ENCODE measurements at regions not wholly inside any gene's neighbourhood (a gene's known extent, or its start where the extent isn't known, plus 50 kb on each side); places are given as distances from the start of the nearest gene placed in this dataset.

DNA sequence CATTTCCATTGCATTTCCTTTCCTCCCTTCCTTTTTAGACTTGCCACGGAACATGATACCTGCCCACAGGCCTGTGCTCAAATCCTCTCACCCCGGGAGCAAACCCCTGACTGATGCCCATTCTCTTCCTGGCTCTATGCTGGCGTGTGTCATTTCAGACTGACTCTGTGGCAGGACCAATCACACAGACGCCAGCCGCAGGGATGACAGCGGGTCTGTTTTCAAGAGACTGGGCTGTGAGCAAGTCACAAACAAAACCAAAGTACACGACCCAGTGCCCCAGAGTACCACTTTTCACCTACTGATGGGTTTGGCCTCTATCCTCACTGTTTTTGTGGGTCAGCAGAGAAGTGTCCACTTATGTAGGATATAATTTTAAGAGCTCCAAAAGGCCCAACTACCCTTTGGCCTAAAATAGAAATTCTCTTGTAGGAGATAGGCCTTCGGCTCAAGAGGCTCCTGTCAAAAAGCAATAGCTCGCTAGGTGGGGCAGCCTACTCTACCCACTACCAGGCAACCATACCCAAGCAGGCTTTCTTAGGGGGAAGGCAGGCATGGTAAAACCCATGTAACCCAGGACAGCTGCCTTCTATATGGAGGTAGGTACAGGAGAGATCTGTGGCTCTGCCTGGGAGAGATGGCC is 215.7 kb downstream of the CDC5L start:
- POLR2A ChIA-PET: no interaction called here
- Mint-ChIP-seq H3K27me3 (no peaks in the 10 kb centered on the region), H3K9me3 (no peaks in the 10 kb centered on the region), H3K4me1 (ENCODE audit: low read depth) (no peaks in the 10 kb centered on the region), H3K36me3 (no peaks in the 10 kb centered on the region), H3K27ac (no peak overlapping the region), H3K4me3 (no peak overlapping the region)
- intact Hi-C loops (cut with micrococcal nuclease): no loop called here
- DNase-seq: no peak
- CTCF ChIA-PET: interaction anchor here (1.0 kb wide), 1 partner anchor 11 kb away, joined by 3 read pairs; no protein-coding TSS in a partner anchor

DNA sequence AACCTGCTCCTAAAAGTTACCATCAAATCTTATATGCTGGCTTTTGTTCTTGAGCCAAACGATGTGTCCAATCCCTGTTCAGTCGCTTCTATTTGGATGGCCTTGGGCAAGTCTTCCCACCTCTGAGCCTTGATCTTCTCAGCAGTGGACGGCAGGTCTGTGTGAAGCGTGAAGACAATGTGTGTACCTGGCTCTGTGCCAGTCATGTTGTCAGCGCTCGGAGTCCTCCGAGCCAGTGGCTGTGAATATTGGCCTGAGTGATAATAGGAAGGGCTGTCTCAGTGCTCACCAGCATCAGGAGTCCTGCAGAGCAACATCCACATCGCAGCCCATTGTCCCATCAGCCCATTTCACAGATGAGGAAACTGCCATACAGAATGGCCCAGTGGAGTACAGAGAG is 219.0 kb downstream of the CDC5L start:
- ChIA-PET POLR2A (no interaction called here), CTCF (no interaction called here)
- no peak overlapping the region for H3K27ac Mint-ChIP-seq
- H3K36me3 Mint-ChIP-seq: no peaks in the 10 kb centered on the region
- H3K9me3 Mint-ChIP-seq: no peaks in the 10 kb centered on the region
- H3K4me1 Mint-ChIP-seq (ENCODE audit: low read depth): no peaks in the 10 kb centered on the region
- no peak overlapping the region for H3K4me3 Mint-ChIP-seq
- intact Hi-C loops (cut with micrococcal nuclease): no loop called here
- no peak for DNase-seq
- H3K27me3 Mint-ChIP-seq: no peaks in the 10 kb centered on the region

- Mint-ChIP-seq H3K4me3 (no peak overlapping the region), H3K36me3 (no peaks in the 10 kb centered on the region), H3K4me1 (ENCODE audit: low read depth) (no peaks in the 10 kb centered on the region), H3K27ac (no peak overlapping the region), H3K9me3 (no peaks in the 10 kb centered on the region), H3K27me3 (no peaks in the 10 kb centered on the region)
- intact Hi-C loops (cut with micrococcal nuclease): no loop called here
- ChIA-PET CTCF (no interaction called here), POLR2A (no interaction called here)
- DNase-seq: no peak
These were observed 219.5 kb downstream of the CDC5L start for GRCh38 chr6:44606976-44607375.

DNA sequence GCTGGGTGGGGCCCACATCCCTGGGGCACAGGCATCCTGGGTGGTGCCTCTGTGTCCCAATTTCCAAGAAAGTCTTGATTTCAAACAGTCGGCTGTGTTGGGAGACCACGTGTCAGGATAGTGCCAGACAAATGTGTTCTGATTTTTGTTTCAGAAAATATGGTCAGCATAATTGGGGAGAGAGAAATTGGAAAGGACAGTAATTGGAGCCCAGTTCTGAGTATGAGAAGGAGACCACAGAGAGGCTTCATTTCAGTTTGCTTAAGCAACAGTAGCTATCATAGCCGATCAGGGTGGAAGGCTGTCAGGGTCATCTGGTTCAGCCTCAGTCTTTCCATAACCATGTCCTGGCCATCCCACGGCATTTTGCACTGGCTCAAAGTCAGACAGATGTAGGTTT is 220.7 kb downstream of the CDC5L start:
- DNase-seq: no peak
- no peaks in the 10 kb centered on the region for H3K27me3 Mint-ChIP-seq
- POLR2A ChIA-PET: no interaction called here
- no peaks in the 10 kb centered on the region for H3K9me3 Mint-ChIP-seq
- H3K27ac Mint-ChIP-seq: no peak overlapping the region
- H3K4me1 Mint-ChIP-seq (ENCODE audit: low read depth): no peaks in the 10 kb centered on the region
- H3K36me3 Mint-ChIP-seq: no peaks in the 10 kb centered on the region
- CTCF ChIA-PET: no interaction called here
- no peak overlapping the region for H3K4me3 Mint-ChIP-seq
- intact Hi-C loops (cut with micrococcal nuclease): no loop called here

GRCh38 chr6:44609051-44609612 is 221.6 kb downstream of the CDC5L start:
- H3K27ac Mint-ChIP-seq: no peak overlapping the region
- POLR2A ChIA-PET: no interaction called here
- H3K4me1 Mint-ChIP-seq (ENCODE audit: low read depth): no peaks in the 10 kb centered on the region
- no peaks in the 10 kb centered on the region for H3K36me3 Mint-ChIP-seq
- DNase-seq: no peak
- no peaks in the 10 kb centered on the region for H3K9me3 Mint-ChIP-seq
- CTCF ChIA-PET: interaction anchor here (0.6 kb wide), 1 partner anchor 19 kb away, joined by 5 read pairs; no protein-coding TSS in a partner anchor
- no peaks in the 10 kb centered on the region for H3K27me3 Mint-ChIP-seq
- H3K4me3 Mint-ChIP-seq: no peak overlapping the region
- intact Hi-C loops (cut with micrococcal nuclease): no loop called here

DNA sequence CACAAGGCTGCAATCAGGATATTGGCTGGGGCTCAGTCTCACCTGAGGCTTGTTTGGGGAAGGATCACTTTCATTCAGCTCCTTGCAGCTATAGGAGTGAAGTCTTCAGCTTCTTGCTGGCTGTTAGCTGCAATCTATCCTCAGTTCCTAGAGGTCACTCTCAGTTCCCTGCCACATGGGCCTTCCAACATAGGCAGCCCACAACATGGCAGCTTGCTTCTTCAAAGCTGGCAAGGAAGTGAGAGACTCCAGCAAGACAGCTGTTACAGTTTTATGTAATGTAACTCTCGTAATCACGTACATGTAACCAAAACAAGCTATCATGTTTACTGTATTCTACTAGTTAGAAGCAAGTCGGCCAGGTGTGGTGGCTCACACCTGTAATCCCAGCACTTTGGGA is 226.9 kb downstream of the CDC5L start:
- no peaks in the 10 kb centered on the region for H3K9me3 Mint-ChIP-seq
- H3K27me3 Mint-ChIP-seq: no peaks in the 10 kb centered on the region
- ChIA-PET POLR2A (no interaction called here), CTCF (interaction anchor here (0.7 to 1.1 kb wide), 3 partner anchors 12 to 159 kb away, joined by 3 to 4 read pairs (median 4); no protein-coding TSS in a partner anchor)
- H3K4me1 Mint-ChIP-seq (ENCODE audit: low read depth): no peaks in the 10 kb centered on the region
- H3K27ac Mint-ChIP-seq: no peak overlapping the region
- intact Hi-C loops (cut with micrococcal nuclease): no loop called here
- DNase-seq: no peak
- no peak overlapping the region for H3K4me3 Mint-ChIP-seq
- no peaks in the 10 kb centered on the region for H3K36me3 Mint-ChIP-seq

DNA sequence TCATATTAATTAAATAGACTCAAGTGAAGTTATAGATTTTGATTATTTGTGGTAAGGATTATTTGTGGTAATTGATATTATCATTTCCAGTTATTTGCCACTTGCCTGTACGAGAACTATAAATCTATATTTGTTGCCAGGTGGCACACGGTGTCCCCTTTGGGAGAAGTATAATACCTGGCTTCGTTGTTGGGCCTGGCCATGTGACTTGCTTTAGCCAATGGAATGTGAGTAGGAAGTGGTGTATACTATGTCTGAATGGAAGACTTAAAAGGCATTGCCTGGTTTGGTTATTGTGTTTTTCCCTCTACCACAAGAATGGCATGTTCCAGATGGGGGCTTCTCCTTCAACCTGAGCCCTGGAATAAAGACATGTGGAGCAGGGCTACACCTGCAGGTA is 228.1 kb downstream of the CDC5L start:
- H3K27me3 Mint-ChIP-seq: no peaks in the 10 kb centered on the region
- H3K27ac Mint-ChIP-seq: no peak overlapping the region
- POLR2A ChIA-PET: no interaction called here
- intact Hi-C loops (cut with micrococcal nuclease): no loop called here
- H3K4me3 Mint-ChIP-seq: no peak overlapping the region
- CTCF ChIA-PET: no interaction called here
- H3K4me1 Mint-ChIP-seq (ENCODE audit: low read depth): no peaks in the 10 kb centered on the region
- no peaks in the 10 kb centered on the region for H3K36me3 Mint-ChIP-seq
- H3K9me3 Mint-ChIP-seq: no peaks in the 10 kb centered on the region
- no peak for DNase-seq

GRCh38 chr6:44617416-44617815 is 229.9 kb downstream of the CDC5L start:
- no peak for DNase-seq
- Mint-ChIP-seq H3K27ac (no peak overlapping the region), H3K36me3 (no peaks in the 10 kb centered on the region), H3K4me1 (ENCODE audit: low read depth) (no peaks in the 10 kb centered on the region), H3K4me3 (no peak overlapping the region), H3K9me3 (no peaks in the 10 kb centered on the region), H3K27me3 (no peaks in the 10 kb centered on the region)
- intact Hi-C loops (cut with micrococcal nuclease): no loop called here
- CTCF ChIA-PET: interaction anchor here (1.0 kb wide), 2 partner anchors 13 to 141 kb away, joined by 3 to 4 read pairs; no protein-coding TSS in a partner anchor
- POLR2A ChIA-PET: no interaction called here

- Mint-ChIP-seq H3K4me1 (ENCODE audit: low read depth) (no peaks in the 10 kb centered on the region), H3K27me3 (no peaks in the 10 kb centered on the region), H3K36me3 (no peaks in the 10 kb centered on the region), H3K9me3 (no peaks in the 10 kb centered on the region), H3K27ac (no peak overlapping the region), H3K4me3 (no peak overlapping the region)
- intact Hi-C loops (cut with micrococcal nuclease): no loop called here
- no peak for DNase-seq
- POLR2A ChIA-PET: no interaction called here
- CTCF ChIA-PET: interaction anchor here (1.3 to 1.5 kb wide), 2 partner anchors 37 to 143 kb away, joined by 4 read pairs; no protein-coding TSS in a partner anchor
These were observed 230.9 kb downstream of the CDC5L start for GRCh38 chr6:44618371-44618770.

DNA sequence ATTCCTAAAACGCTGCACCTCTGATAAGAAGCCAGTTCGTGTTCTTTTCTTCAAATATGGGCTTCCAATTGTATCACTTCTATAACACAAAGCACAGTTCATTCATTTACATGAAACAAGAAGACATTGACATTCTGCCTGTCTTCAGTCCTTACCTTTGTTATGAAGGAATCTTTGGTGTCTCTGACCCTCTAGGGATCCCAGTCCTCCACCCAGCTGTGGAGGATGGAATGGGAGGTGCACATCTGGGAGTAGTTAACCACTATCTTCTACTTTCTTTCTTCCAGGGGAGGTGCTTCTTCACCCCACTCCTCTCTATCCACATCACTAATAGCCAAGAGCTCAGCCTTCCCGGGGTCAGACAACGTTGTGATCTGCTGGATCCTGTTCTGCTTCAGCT is 233.4 kb downstream of the CDC5L start:
- Mint-ChIP-seq H3K36me3 (no peaks in the 10 kb centered on the region), H3K9me3 (no peaks in the 10 kb centered on the region), H3K4me1 (ENCODE audit: low read depth) (no peaks in the 10 kb centered on the region), H3K27ac (no peak overlapping the region), H3K4me3 (no peak overlapping the region), H3K27me3 (no peaks in the 10 kb centered on the region)
- no peak for DNase-seq
- POLR2A ChIA-PET: no interaction called here
- CTCF ChIA-PET: interaction anchor here (1.1 kb wide), 1 partner anchor 35 kb away, joined by 3 read pairs; no protein-coding TSS in a partner anchor
- intact Hi-C loops (cut with micrococcal nuclease): no loop called here

GRCh38 chr6:44621846-44622245 is 234.3 kb downstream of the CDC5L start:
- ChIA-PET CTCF (no interaction called here), POLR2A (no interaction called here)
- DNase-seq: no peak
- Mint-ChIP-seq H3K4me3 (no peak overlapping the region), H3K9me3 (no peaks in the 10 kb centered on the region), H3K27me3 (no peaks in the 10 kb centered on the region), H3K4me1 (ENCODE audit: low read depth) (no peaks in the 10 kb centered on the region), H3K27ac (no peak overlapping the region), H3K36me3 (no peaks in the 10 kb centered on the region)
- intact Hi-C loops (cut with micrococcal nuclease): no loop called here

GRCh38 chr6:44622555-44622954 is 235.0 kb downstream of the CDC5L start:
- ChIA-PET POLR2A (no interaction called here), CTCF (no interaction called here)
- H3K36me3 Mint-ChIP-seq: no peaks in the 10 kb centered on the region
- H3K9me3 Mint-ChIP-seq: no peaks in the 10 kb centered on the region
- intact Hi-C loops (cut with micrococcal nuclease): no loop called here
- no peaks in the 10 kb centered on the region for H3K27me3 Mint-ChIP-seq
- no peak for DNase-seq
- H3K4me3 Mint-ChIP-seq: no peak overlapping the region
- peaks cover 6% of the 10 kb centered on the region for H3K4me1 Mint-ChIP-seq (ENCODE audit: low read depth)
- no peak overlapping the region for H3K27ac Mint-ChIP-seq

DNA sequence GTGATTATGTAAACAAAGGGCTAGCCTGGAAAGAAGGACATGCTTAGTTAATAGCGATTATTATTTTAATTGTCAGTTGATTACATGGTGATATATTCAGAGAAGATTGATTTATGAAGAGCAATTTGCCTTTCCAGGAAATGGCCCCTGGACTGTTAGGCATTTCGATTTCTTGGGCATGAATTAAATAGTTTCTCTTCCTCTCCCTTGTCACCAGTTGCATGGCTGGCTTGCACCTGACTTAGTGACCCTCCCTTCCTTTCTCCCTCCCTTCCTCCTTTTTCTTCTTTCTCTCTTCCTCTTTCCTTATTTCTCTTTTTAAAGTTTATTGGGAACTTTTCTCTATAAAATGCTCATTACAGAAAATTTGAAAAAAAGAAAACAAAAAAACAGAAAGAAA is 235.4 kb downstream of the CDC5L start:
- H3K4me3 Mint-ChIP-seq: no peak overlapping the region
- no peak overlapping the region for H3K27ac Mint-ChIP-seq
- H3K27me3 Mint-ChIP-seq: no peaks in the 10 kb centered on the region
- H3K36me3 Mint-ChIP-seq: no peaks in the 10 kb centered on the region
- intact Hi-C loops (cut with micrococcal nuclease): no loop called here
- no peak for DNase-seq
- ChIA-PET CTCF (no interaction called here), POLR2A (no interaction called here)
- no peaks in the 10 kb centered on the region for H3K9me3 Mint-ChIP-seq
- peaks cover 9% of the 10 kb centered on the region for H3K4me1 Mint-ChIP-seq (ENCODE audit: low read depth)

Measured in activated CD4-positive, alpha-beta memory T cell treated with anti-CD3 and anti-CD28 coated beads for 36 hours (primary cell).